NOMO-1 treated with DMSO at 0.1 percent for 48 hours (cell line): ENCODE measurements at regions not wholly inside any gene's neighbourhood (a gene's known extent, or its start where the extent isn't known, plus 50 kb on each side); places are given as distances from the start of the nearest gene placed in this dataset.
"Not testable (repeated sequence)": the region's sequence is repeated elsewhere in the genome, so short reads cannot be mapped to it uniquely, and the experiment has no call there.

Experiments
- DNase-seq: peaks from one replicate; lab custom pipeline; 2025; ENCODE audit not compliant: unreplicated experiment; lab: John Stamatoyannopoulos, UW

- no peak for DNase-seq
These were observed 368.1 kb upstream of the KYNU start for GRCh38 chr2:142509401-142509800.

GRCh38 chr2:142504754-142505153 lies 372.7 kb upstream of the KYNU start:
- no peak for DNase-seq

GRCh38 chr2:142502402-142502801 lies 371.6 kb upstream of the LRP1B start:
- no peak for DNase-seq

- no peak for DNase-seq
These were observed 364.3 kb upstream of the LRP1B start for GRCh38 chr2:142495141-142495540.

GRCh38 chr2:142489631-142490030 lies 358.8 kb upstream of the LRP1B start:
- DNase-seq: not testable (repeated sequence)

GRCh38 chr2:142484111-142484510 lies 353.3 kb upstream of the LRP1B start:
- DNase-seq: no peak

GRCh38 chr2:142483653-142484052 lies 352.8 kb upstream of the LRP1B start:
- no peak for DNase-seq

GRCh38 chr2:142478206-142478605 lies 347.4 kb upstream of the LRP1B start:
- no peak for DNase-seq

- no peak for DNase-seq
These were observed 341.6 kb upstream of the LRP1B start for GRCh38 chr2:142472382-142472781.

GRCh38 chr2:142467321-142467720 lies 336.5 kb upstream of the LRP1B start:
- DNase-seq: no peak

GRCh38 chr2:142463047-142463446 lies 332.2 kb upstream of the LRP1B start:
- DNase-seq: no peak

GRCh38 chr2:142462306-142462705 lies 331.5 kb upstream of the LRP1B start:
- DNase-seq: no peak

GRCh38 chr2:142445551-142446072 lies 314.8 kb upstream of the LRP1B start:
- DNase-seq: no peak

GRCh38 chr2:142445023-142445422 lies 314.2 kb upstream of the LRP1B start:
- DNase-seq: no peak

- DNase-seq: no peak
These were observed 305.0 kb upstream of the LRP1B start for GRCh38 chr2:142435847-142436246.

GRCh38 chr2:142426064-142426463 lies 295.2 kb upstream of the LRP1B start:
- DNase-seq: no peak

GRCh38 chr2:142425551-142425950 lies 294.7 kb upstream of the LRP1B start:
- no peak for DNase-seq

GRCh38 chr2:142423603-142424002 lies 292.8 kb upstream of the LRP1B start:
- no peak for DNase-seq

GRCh38 chr2:142422769-142423168 lies 292.0 kb upstream of the LRP1B start:
- no peak for DNase-seq

- no peak for DNase-seq
These were observed 291.2 kb upstream of the LRP1B start for GRCh38 chr2:142422041-142422440.

GRCh38 chr2:142418699-142419098 lies 287.9 kb upstream of the LRP1B start:
- DNase-seq: not testable (repeated sequence)

- no peak for DNase-seq
These were observed 286.2 kb upstream of the LRP1B start for GRCh38 chr2:142416996-142417395.

GRCh38 chr2:142415461-142415860 lies 284.6 kb upstream of the LRP1B start:
- DNase-seq: no peak

- no peak for DNase-seq
These were observed 267.4 kb upstream of the LRP1B start for GRCh38 chr2:142398212-142398611.
